HEK293 (cell line): ENCODE measurements at regions not wholly inside any gene's neighbourhood (a gene's known extent, or its start where the extent isn't known, plus 50 kb on each side); places are given as distances from the start of the nearest gene placed in this dataset.

Experiments
- CTCF ChIA-PET: fragments of 350-600 bp; formaldehyde crosslinking; extraction: SDS; loops from one replicate; lab custom pipeline; 2021; ENCODE audit warnings: antibody characterized with exemption; lab: Yijun Ruan, JAX
- POLR2A ChIA-PET: fragments of 300-600 bp; formaldehyde crosslinking; extraction: SDS; loops from one replicate; lab custom pipeline; 2020; ENCODE audit warnings: antibody characterized with exemption, inconsistent platforms; lab: Yijun Ruan, JAX
- H3K27ac ChIP-seq: fragments of 200-500 bp; sonication (Bioruptor generic); 2 replicates; pipeline ENCODE4 v1.5.1; 2014; ENCODE audit warnings: low read depth, low read length, control low read depth, inconsistent platforms; ENCODE audit errors: extremely low read depth
- H3K36me3 ChIP-seq, 2 experiments: fragments of 200-500 bp in 1 of 2; sonication (Bioruptor generic) in 1 of 2; 1 replicate in 1 of 2; 2 replicates in 1 of 2; pipeline ENCODE4 v1.5.1; 2014 to 2017; ENCODE audit warnings: inconsistent platforms in 2 of 2, low read length in 2 of 2; ENCODE audit not compliant: control insufficient read depth in 2 of 2, insufficient read depth in 1 of 2
- H3K4me1 ChIP-seq: fragments of 200-500 bp; sonication (Bioruptor generic); 2 replicates; pipeline ENCODE4 v1.5.1; 2014; ENCODE audit warnings: mild to moderate bottlenecking, low read length, inconsistent platforms; ENCODE audit not compliant: control insufficient read depth, insufficient read depth
- H3K4me3 ChIP-seq: 2 replicates; pipeline ENCODE4 v1.5.1; 2011; ENCODE audit warnings: low read depth, mild to moderate bottlenecking, control low read depth, low read length, moderate library complexity
- H3K9me3 ChIP-seq: fragments of 200-500 bp; sonication (Bioruptor generic); 2 replicates; pipeline ENCODE4 v1.5.1; 2014; ENCODE audit warnings: low read depth, low read length, inconsistent platforms; ENCODE audit not compliant: control insufficient read depth, insufficient read depth
- PRDM10 ChIP-seq: fragments of 450-650 bp; formaldehyde crosslinking; IDR thresholded peaks from 2 replicates; pipeline ENCODE4 v1.5.1; 2016; ENCODE audit warnings: missing biosample characterization, missing genetic modification characterization
- SETDB1 ChIP-seq: IDR thresholded peaks from one replicate; pipeline ENCODE4 v1.6.1; 2017; ENCODE audit warnings: mild to moderate bottlenecking, low read length, moderate library complexity, mixed read lengths; ENCODE audit not compliant: insufficient read length
- ZNF112 ChIP-seq: fragments of 450-650 bp; formaldehyde crosslinking; IDR thresholded peaks from 2 replicates; pipeline ENCODE4 v1.5.0; 2017; ENCODE audit warnings: missing biosample characterization, missing genetic modification characterization
- ZNF146 ChIP-seq: fragments of 450-650 bp; formaldehyde crosslinking; IDR thresholded peaks from 2 replicates; pipeline ENCODE4 v1.5.1; 2016; ENCODE audit warnings: missing biosample characterization, missing genetic modification characterization
- ZNF148 ChIP-seq: fragments of 450-650 bp; formaldehyde crosslinking; IDR thresholded peaks from 2 replicates; pipeline ENCODE4 v1.5.0; 2017; ENCODE audit warnings: missing biosample characterization, missing genetic modification characterization, borderline replicate concordance
- ZNF155 ChIP-seq: fragments of 450-650 bp; formaldehyde crosslinking; IDR thresholded peaks from 2 replicates; pipeline ENCODE4 v1.5.1; 2016; ENCODE audit warnings: missing biosample characterization, missing genetic modification characterization
- ZNF223 ChIP-seq: fragments of 450-650 bp; formaldehyde crosslinking; IDR thresholded peaks from 2 replicates; pipeline ENCODE4 v1.5.1; 2016; ENCODE audit warnings: missing biosample characterization, missing genetic modification characterization
- ZNF239 ChIP-seq: fragments of 450-650 bp; formaldehyde crosslinking; IDR thresholded peaks from 2 replicates; pipeline ENCODE4 v1.5.1; 2016; ENCODE audit warnings: missing biosample characterization, missing genetic modification characterization
- ZNF274 ChIP-seq, 2 experiments: fragments of 200-500 bp in 1 of 2; fragments of 450-650 bp in 1 of 2; sonication (Bioruptor generic) in 1 of 2; formaldehyde crosslinking in 1 of 2; IDR thresholded peaks; 2 replicates each; pipeline versions ENCODE4 v1.5.1 to v1.6.1; 2014 to 2016; ENCODE audit warnings: borderline replicate concordance in 1 of 2, inconsistent platforms in 1 of 2, low read length in 1 of 2, missing biosample characterization in 1 of 2, missing genetic modification characterization in 1 of 2
- ZNF394 ChIP-seq: fragments of 450-650 bp; formaldehyde crosslinking; IDR thresholded peaks from 2 replicates; pipeline ENCODE4 v1.5.1; 2016; ENCODE audit warnings: missing biosample characterization, missing genetic modification characterization, mild to moderate bottlenecking, moderate library complexity, borderline replicate concordance
- ZNF501 ChIP-seq: fragments of 450-650 bp; formaldehyde crosslinking; IDR thresholded peaks from 2 replicates; pipeline ENCODE4 v1.5.1; 2016; ENCODE audit warnings: missing biosample characterization, missing genetic modification characterization
- ZNF518A ChIP-seq: fragments of 450-650 bp; formaldehyde crosslinking; conservative IDR thresholded peaks from 2 replicates; pipeline ENCODE4 v1.5.1; 2016; ENCODE audit warnings: low read depth, missing biosample characterization, missing genetic modification characterization
- ZNF571 ChIP-seq: fragments of 450-650 bp; formaldehyde crosslinking; IDR thresholded peaks from 2 replicates; pipeline ENCODE4 v1.5.0; 2017; ENCODE audit warnings: missing biosample characterization, missing genetic modification characterization
- ZNF621 ChIP-seq: fragments of 450-650 bp; formaldehyde crosslinking; IDR thresholded peaks from 2 replicates; pipeline ENCODE4 v1.5.1; 2017; ENCODE audit warnings: missing biosample characterization, missing genetic modification characterization
- ZNF645 ChIP-seq: fragments of 450-650 bp; formaldehyde crosslinking; IDR thresholded peaks from 2 replicates; pipeline ENCODE4; 2016; ENCODE audit warnings: missing biosample characterization, missing genetic modification characterization
- ZNF747 ChIP-seq: fragments of 450-650 bp; formaldehyde crosslinking; IDR thresholded peaks from 2 replicates; pipeline ENCODE4 v1.5.1; 2016; ENCODE audit warnings: missing biosample characterization, missing genetic modification characterization
- ZNF837 ChIP-seq: fragments of 450-650 bp; formaldehyde crosslinking; IDR thresholded peaks from 2 replicates; pipeline ENCODE4 v1.5.1; 2016; ENCODE audit warnings: missing biosample characterization, missing genetic modification characterization
- ZSCAN23 ChIP-seq: fragments of 450-650 bp; formaldehyde crosslinking; IDR thresholded peaks from 2 replicates; pipeline ENCODE4 v1.5.1; 2016; ENCODE audit warnings: missing biosample characterization, missing genetic modification characterization

- no peak overlapping the region for H3K4me3 ChIP-seq
- TF ChIP-seq ZNF155 (tag by site-specific recombination) (no peak), ZNF223 (tag by site-specific recombination) (no peak), ZNF645 (tag by site-specific recombination) (no peak), ZNF501 (no peak), ZNF394 (tag by site-specific recombination) (no peak), ZNF571 (no peak), ZNF112 (no peak), ZNF274 (IDR thresholded peaks at IDR 0.05; ENCODE audit: low read length) (no peak), ZNF274 (tag by site-specific recombination; IDR thresholded peaks at IDR 0.05; ENCODE audit: borderline replicate concordance) (no peak), ZNF146 (no peak), ZNF621 (no peak), ZNF747 (tag by site-specific recombination) (no peak), ZNF148 (no peak), ZNF837 (tag by site-specific recombination) (no peak), PRDM10 (tag by site-specific recombination) (no peak), ZNF518A (tag by site-specific recombination) (no peak), ZNF239 (tag by site-specific recombination) (no peak), ZSCAN23 (tag by site-specific recombination) (no peak), SETDB1 (no peak)
- TF ChIP-seq, all 188 proteins: peak for 0
- Histone ChIP-seq H3K4me1 (no peaks in the 10 kb centered on the region), H3K27ac (no peak overlapping the region), H3K36me3 (no peaks in the 10 kb centered on the region), H3K9me3 (no peaks in the 10 kb centered on the region)
- POLR2A ChIA-PET, result no interaction called here
- CTCF ChIA-PET, result no interaction called here
Measured at GRCh38 chr5:107766972-107767371, 96.2 kb upstream of the EFNA5 start.
